ENCODE measurements at regions not wholly inside any gene's neighbourhood (a gene's known extent, or its start where the extent isn't known, plus 50 kb on each side); places are given as distances from the start of the nearest gene placed in this dataset.

- TF ChIP-seq CTCF (IDR thresholded peaks at IDR 0.05) (no peak), POLR2A (IDR thresholded peaks at IDR 0.05) (no peak)
Measured at GRCh38 chr5:114790403-114790792, 379.3 kb downstream of the TRIM36 start.
